KMS-11 (cell line): ENCODE measurements at regions not wholly inside any gene's neighbourhood (a gene's known extent, or its start where the extent isn't known, plus 50 kb on each side); places are given as distances from the start of the nearest gene placed in this dataset.

Source experiments
- H2AFZ ChIP-seq: fragments of 200-600 bp; sonication (generic); 2 replicates; pipeline ENCODE4 v1.6.1; 2016; ENCODE audit warnings: antibody characterized with exemption, mixed run types, low read depth
- H3K27ac ChIP-seq: fragments of 200-600 bp; sonication (generic); 2 replicates; pipeline ENCODE4 v1.6.1; 2016; ENCODE audit warnings: mild to moderate bottlenecking, mixed run types
- H3K27me3 ChIP-seq: fragments of 200-600 bp; sonication (generic); 2 replicates; pipeline ENCODE4 v1.6.1; 2017; ENCODE audit warnings: mild to moderate bottlenecking, low read depth, mixed run types, moderate library complexity; ENCODE audit not compliant: insufficient read depth
- H3K36me3 ChIP-seq: fragments of 200-600 bp; sonication (generic); 2 replicates; pipeline ENCODE4 v1.6.1; 2017; ENCODE audit warnings: mild to moderate bottlenecking, mixed run types; ENCODE audit not compliant: insufficient read depth
- H3K4me1 ChIP-seq: fragments of 200-600 bp; sonication (generic); 2 replicates; pipeline ENCODE4 v1.6.1; 2016; ENCODE audit warnings: mild to moderate bottlenecking, low read depth, mixed run types; ENCODE audit not compliant: poor library complexity, severe bottlenecking
- H3K4me2 ChIP-seq: fragments of 200-600 bp; sonication (generic); 2 replicates; pipeline ENCODE4 v1.7.0; 2016; ENCODE audit warnings: mild to moderate bottlenecking, mixed run types
- H3K4me3 ChIP-seq: fragments of 200-600 bp; sonication (generic); IDR thresholded peaks from 2 replicates; pipeline ENCODE4 v1.6.1; 2017; ENCODE audit warnings: low read depth, low read length, mixed read lengths; ENCODE audit not compliant: insufficient read depth
- H3K79me2 ChIP-seq: fragments of 200-600 bp; sonication (generic); 2 replicates; pipeline ENCODE4 v1.6.1; 2016; ENCODE audit warnings: low read depth, mixed run types; ENCODE audit not compliant: insufficient read depth
- H3K9ac ChIP-seq: fragments of 200-600 bp; sonication (generic); 2 replicates; pipeline ENCODE4 v1.6.1; 2016; ENCODE audit warnings: mild to moderate bottlenecking, mixed run types
- H4K20me1 ChIP-seq: fragments of 200-600 bp; sonication (generic); 2 replicates; pipeline ENCODE4 v1.6.1; 2016; ENCODE audit warnings: mild to moderate bottlenecking, mixed run types; ENCODE audit not compliant: insufficient read depth
- TF ChIP-seq, protein P1 (sequence below): fragments of 200-600 bp; sonication (generic); conservative IDR thresholded peaks from 2 replicates; pipeline ENCODE4 v1.6.1; 2017; ENCODE audit warnings: low read depth, mild to moderate bottlenecking, antibody characterized with exemption, low read length, moderate library complexity, mixed read lengths

- TF ChIP-seq, protein P1, sequence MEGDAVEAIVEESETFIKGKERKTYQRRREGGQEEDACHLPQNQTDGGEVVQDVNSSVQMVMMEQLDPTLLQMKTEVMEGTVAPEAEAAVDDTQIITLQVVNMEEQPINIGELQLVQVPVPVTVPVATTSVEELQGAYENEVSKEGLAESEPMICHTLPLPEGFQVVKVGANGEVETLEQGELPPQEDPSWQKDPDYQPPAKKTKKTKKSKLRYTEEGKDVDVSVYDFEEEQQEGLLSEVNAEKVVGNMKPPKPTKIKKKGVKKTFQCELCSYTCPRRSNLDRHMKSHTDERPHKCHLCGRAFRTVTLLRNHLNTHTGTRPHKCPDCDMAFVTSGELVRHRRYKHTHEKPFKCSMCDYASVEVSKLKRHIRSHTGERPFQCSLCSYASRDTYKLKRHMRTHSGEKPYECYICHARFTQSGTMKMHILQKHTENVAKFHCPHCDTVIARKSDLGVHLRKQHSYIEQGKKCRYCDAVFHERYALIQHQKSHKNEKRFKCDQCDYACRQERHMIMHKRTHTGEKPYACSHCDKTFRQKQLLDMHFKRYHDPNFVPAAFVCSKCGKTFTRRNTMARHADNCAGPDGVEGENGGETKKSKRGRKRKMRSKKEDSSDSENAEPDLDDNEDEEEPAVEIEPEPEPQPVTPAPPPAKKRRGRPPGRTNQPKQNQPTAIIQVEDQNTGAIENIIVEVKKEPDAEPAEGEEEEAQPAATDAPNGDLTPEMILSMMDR, result no peak
- no peak overlapping the region for H3K4me3 ChIP-seq
- no peaks in the 10 kb centered on the region for H3K79me2 ChIP-seq
- H3K36me3 ChIP-seq, result no peaks in the 10 kb centered on the region
- H4K20me1 ChIP-seq, result no peaks in the 10 kb centered on the region
- H3K9ac ChIP-seq, result no peak overlapping the region
- H2AFZ ChIP-seq, result no peak overlapping the region
- no peak overlapping the region for H3K27ac ChIP-seq
- no peaks in the 10 kb centered on the region for H3K27me3 ChIP-seq
- no peak overlapping the region for H3K4me2 ChIP-seq
- H3K4me1 ChIP-seq, result no peaks in the 10 kb centered on the region
These were observed 70.5 kb downstream of the SERPINA3 start for GRCh38 chr14:94682736-94683135.

GRCh38 chr14:94682061-94682516, 69.9 kb downstream of the SERPINA3 start:
- Histone ChIP-seq H3K79me2 (no peaks in the 10 kb centered on the region), H3K9ac (no peak overlapping the region), H3K4me3 (no peak overlapping the region), H3K36me3 (no peaks in the 10 kb centered on the region), H3K27me3 (no peaks in the 10 kb centered on the region), H4K20me1 (no peaks in the 10 kb centered on the region), H3K27ac (no peak overlapping the region), H3K4me1 (no peaks in the 10 kb centered on the region), H2AFZ (no peak overlapping the region), H3K4me2 (no peak overlapping the region)
- TF ChIP-seq, protein P1, result no peak

GRCh38 chr14:94681300-94682060, 69.3 kb downstream of the SERPINA3 start:
- H4K20me1 ChIP-seq, result no peaks in the 10 kb centered on the region
- no peak overlapping the region for H3K27ac ChIP-seq

DNA sequence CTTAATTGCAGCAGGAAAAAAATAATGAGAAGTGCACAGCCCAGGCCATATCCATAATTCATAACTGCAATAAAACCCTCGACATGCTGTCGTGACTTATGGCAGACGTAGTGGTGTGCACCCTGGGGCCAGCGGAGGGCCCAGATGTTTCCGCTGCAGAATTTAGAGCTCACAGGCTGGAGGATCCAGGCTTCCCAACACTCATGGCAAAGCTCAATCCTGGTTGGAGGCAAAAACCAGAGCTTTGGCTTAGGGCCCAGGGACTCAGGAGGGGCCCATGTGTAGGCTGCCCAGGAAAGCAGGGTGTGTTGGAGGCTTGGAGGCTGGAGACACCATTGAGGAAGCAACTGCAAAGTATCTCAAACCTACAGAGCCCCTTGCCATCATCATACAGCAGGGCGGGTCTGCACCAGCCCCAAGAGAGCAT, 68.7 kb downstream of the SERPINA3 start:
- Histone ChIP-seq H3K36me3 (no peaks in the 10 kb centered on the region), H3K4me2 (no peak overlapping the region), H2AFZ (no peak overlapping the region), H4K20me1 (no peaks in the 10 kb centered on the region), H3K9ac (no peak overlapping the region), H3K79me2 (no peaks in the 10 kb centered on the region), H3K27ac (no peak overlapping the region), H3K4me1 (no peaks in the 10 kb centered on the region), H3K27me3 (no peaks in the 10 kb centered on the region), H3K4me3 (no peak overlapping the region)
- TF ChIP-seq, protein P1, result no peak

More at GRCh38 chr14:94681300-94682060, 69.3 kb downstream of the SERPINA3 start:
- Histone ChIP-seq H3K27me3 (no peaks in the 10 kb centered on the region), H3K4me1 (no peaks in the 10 kb centered on the region), H3K36me3 (no peaks in the 10 kb centered on the region), H3K79me2 (no peaks in the 10 kb centered on the region), H3K4me3 (no peak overlapping the region), H3K9ac (no peak overlapping the region), H2AFZ (no peak overlapping the region), H3K4me2 (no peak overlapping the region)
- TF ChIP-seq, protein P1, result no peak
